DMS114 treated with DMSO at 0.1 percent for 48 hours (cell line): ENCODE measurements at regions not wholly inside any gene's neighbourhood (a gene's known extent, or its start where the extent isn't known, plus 50 kb on each side); places are given as distances from the start of the nearest gene placed in this dataset.

Experiments used
- DNase-seq: peaks from one replicate; lab custom pipeline; 2025; ENCODE audit not compliant: unreplicated experiment; lab: John Stamatoyannopoulos, UW

GRCh38 chr4:32192363-32192762, 1472.2 kb downstream of the PCDH7 start:
- DNase-seq: no peak

- DNase-seq: no peak
These were observed 1472.8 kb downstream of the PCDH7 start for GRCh38 chr4:32192991-32193390.

DNA sequence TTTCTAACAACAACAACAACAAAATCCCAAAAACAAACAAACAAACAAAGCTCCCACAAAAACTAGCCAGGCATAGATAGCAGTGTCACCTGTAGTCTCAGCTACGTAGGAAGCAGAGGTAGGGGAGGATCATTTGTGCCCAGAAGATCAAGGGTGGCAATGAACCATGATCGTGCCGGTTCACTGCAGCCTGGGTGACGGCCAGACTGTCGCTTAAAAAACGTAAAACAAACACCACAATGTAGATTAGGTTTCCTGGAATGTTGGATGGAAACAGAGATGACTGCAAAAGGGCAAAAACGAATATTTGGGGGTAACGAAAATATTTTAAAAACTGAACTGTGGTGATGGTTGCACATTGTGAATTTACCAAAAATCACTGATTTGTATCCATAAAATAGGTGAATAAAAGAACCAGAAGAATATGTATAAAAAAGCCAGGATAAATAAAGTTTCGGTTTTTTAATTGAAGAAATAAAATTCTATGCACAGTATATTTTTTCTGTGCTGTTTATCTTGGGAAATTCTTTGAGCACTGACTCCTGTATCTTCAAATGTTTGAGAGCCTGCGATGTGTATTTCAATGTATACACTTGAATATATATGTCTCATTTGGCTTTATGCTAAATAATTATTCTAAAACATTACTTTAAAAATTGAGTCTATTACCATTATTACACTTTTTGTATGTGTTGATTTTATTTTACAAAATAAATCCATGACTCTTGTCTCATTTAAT, 1477.0 kb downstream of the PCDH7 start:
- no peak for DNase-seq

GRCh38 chr4:32199639-32200038, 1479.5 kb downstream of the PCDH7 start:
- DNase-seq: no peak

GRCh38 chr4:32203340-32203739, 1483.2 kb downstream of the PCDH7 start:
- DNase-seq: no peak

GRCh38 chr4:32206756-32207155, 1486.6 kb downstream of the PCDH7 start:
- no peak for DNase-seq

DNA sequence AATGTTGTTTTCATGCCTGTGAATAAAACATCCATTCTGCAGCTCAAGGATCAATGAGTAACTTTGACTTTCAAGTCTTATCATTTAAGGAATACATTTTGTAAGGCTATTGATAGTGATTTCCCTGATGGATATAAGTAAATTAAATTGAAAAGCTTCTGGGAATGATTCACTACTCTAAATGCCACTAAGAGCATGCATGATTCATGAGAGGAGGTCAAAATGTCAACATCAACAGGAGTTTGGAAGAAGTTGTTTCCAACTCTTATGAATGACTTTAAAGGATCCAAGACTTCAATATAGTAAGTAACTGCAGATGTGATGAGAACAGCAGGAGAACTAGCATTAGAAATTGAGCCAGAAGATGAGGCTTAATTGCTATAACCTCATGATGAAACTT, 1487.3 kb downstream of the PCDH7 start:
- DNase-seq: no peak

- no peak for DNase-seq
These were observed 1495.1 kb downstream of the PCDH7 start for GRCh38 chr4:32215277-32215676.

GRCh38 chr4:32216502-32216901, 1496.3 kb downstream of the PCDH7 start:
- no peak for DNase-seq

- DNase-seq: no peak
These were observed 1499.3 kb downstream of the PCDH7 start for GRCh38 chr4:32219306-32220075.

DNA sequence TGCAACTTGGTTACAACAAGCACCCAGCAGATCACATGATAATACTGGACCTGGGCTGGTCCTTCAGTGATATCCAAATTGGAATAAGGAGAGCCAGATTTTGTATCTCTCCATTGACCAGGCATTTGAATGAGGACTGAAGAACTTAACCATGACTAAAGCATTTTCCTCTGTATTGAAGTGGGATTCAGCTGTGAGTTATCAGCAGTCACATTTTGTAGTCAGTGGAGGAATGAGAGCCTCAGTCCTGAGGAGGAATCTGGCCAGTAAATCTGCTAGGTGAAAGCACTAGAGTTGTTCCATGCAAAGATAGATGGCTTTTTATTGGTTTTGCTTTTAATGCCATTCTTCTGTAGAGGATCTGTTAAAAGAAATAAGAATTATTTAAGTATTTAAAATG, 1506.0 kb downstream of the PCDH7 start:
- no peak for DNase-seq

GRCh38 chr4:32226733-32227132, 1506.6 kb downstream of the PCDH7 start:
- DNase-seq: no peak

DNA sequence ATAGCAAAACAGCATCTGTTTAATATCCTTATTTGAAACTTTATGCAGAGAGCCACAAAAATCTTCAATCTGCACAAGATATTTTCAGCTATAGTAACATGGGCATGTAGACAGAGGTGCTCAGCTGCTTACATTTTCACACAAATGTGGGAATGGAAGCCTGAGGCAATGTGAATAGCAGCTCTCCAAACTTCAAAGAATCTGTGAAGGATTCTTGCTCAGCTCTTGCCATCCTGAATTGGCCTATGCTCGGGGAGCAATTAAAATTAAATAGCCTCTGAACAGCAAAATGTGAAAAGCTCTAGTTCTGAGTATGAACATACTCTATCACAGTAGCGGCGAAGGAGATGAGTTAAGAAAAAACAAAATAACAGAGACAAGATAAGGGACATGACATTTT, 1523.8 kb downstream of the PCDH7 start:
- DNase-seq: no peak

GRCh38 chr4:32249040-32249439, 1528.9 kb downstream of the PCDH7 start:
- no peak for DNase-seq

DNA sequence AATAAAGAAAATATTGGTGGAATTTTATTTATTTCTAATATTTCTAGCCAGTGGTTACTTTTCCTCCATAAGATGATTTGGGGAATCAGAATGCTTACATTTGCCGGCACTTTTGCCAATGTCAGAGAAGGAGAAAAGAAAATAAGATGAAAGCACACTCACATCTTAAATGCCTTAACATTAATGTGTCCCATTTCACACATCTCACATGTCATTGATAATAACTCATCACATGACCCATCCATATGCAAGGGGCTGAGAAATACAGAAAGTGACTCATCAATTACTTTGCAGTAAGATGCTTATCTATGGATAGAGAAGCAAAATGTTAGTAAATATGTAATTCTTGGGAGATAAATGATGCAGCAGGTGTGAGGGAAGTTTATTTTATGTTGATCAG, 1531.0 kb downstream of the PCDH7 start:
- no peak for DNase-seq

- DNase-seq: no peak
These were observed 1531.8 kb downstream of the PCDH7 start for GRCh38 chr4:32251926-32252325.

GRCh38 chr4:32254216-32254615, 1534.0 kb downstream of the PCDH7 start:
- no peak for DNase-seq

DNA sequence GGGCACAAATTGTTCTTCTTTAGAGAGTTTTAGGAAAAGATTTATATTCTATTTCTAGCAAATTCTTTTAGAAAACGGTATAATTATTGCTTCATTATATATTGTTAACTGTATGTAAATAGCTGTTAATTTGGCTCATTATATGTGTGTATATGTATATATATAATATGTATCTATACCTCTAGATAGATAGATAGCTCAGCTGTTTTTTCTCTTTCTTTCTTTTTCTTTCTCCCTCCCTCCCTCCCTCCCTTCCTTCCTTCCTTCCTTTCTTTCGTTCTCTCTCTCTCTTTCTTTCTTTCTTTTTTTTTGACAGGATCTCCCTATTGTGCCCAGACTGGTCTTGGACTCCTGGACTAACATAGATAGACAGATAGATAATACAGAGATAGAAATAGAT, 1538.8 kb downstream of the PCDH7 start:
- no peak for DNase-seq

DNA sequence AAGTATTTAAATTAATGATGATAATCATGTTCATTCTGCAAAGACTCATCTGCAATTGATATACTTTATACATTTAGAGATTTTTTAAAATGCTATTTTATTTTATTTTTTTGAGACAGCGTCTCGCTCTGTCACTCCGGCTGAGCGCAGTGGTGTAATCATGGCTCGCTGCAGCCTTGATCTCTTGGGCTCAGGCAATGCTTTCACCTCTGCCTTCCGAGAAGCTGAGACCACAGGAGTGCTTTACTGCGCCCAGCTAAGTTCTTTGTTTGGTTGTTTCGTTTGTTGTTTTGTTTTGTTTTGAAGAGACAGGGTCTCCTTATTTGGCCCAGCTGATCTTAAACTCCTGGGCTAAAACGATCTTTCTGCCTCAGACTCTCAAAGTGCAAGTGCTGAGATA, 1541.0 kb downstream of the PCDH7 start:
- DNase-seq: no peak

DNA sequence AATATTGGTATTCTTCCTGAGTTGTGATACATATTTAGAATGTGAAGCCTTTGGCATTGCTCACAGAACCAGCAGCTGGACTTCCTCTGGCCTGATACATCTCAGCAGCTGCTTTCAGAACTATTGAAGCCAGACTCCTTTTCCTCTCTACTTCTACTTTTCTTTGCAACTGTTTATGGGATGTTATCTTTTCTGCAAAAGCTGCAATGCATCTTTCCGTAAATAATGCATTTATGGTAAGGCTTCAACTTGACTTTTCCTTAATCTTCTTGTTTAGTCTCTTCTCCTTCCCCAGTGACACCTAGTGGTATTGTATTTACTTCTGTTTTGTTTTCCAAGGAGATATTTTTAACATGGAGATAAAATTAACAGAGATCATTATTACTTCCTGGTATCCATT, 1548.7 kb downstream of the PCDH7 start:
- no peak for DNase-seq

DNA sequence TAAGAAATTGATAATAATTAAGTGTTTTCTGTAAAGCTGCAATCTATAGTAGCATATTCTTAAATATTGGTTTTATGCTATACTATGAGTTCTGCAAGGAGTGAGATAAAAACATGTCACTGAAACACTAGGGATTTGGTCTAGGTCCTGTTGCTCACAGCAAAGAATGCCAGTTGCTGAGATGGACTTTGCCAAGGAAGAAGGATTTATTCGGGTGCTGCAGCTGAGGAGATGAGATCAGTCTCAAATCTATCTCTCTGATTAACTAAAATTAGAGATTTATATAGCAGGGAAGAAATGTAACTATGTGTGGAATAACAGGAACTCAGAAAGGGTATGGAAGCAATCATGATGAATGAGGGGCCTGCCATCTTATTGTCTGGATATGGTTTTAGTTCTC, 1569.9 kb downstream of the PCDH7 start:
- no peak for DNase-seq

GRCh38 chr4:32318926-32319325, 1598.8 kb downstream of the PCDH7 start:
- no peak for DNase-seq

- no peak for DNase-seq
These were observed 1601.3 kb downstream of the PCDH7 start for GRCh38 chr4:32321421-32321820.
